Epithelial cell of esophagus (primary cell): ENCODE measurements at regions not wholly inside any gene's neighbourhood (a gene's known extent, or its start where the extent isn't known, plus 50 kb on each side); places are given as distances from the start of the nearest gene placed in this dataset.
A peak's percentile ranks its signal among the peaks of the same experiment; 100 is the strongest.

Source experiments
- DNase-seq: peaks from one replicate; pipeline ENCODE4 v3.0.0; 2010; ENCODE audit warnings: low read depth
- H3K4me3 ChIP-seq: 2 replicates; pipeline ENCODE4 v1.5.1; 2011; ENCODE audit warnings: mild to moderate bottlenecking, low read length, control low read depth
- CTCF ChIP-seq: IDR thresholded peaks from 2 replicates; pipeline ENCODE4 v1.5.1; 2011; ENCODE audit warnings: low read depth, mild to moderate bottlenecking, low read length, control low read depth, inconsistent platforms; ENCODE audit not compliant: insufficient read depth; ENCODE audit errors: missing control alignments

DNA sequence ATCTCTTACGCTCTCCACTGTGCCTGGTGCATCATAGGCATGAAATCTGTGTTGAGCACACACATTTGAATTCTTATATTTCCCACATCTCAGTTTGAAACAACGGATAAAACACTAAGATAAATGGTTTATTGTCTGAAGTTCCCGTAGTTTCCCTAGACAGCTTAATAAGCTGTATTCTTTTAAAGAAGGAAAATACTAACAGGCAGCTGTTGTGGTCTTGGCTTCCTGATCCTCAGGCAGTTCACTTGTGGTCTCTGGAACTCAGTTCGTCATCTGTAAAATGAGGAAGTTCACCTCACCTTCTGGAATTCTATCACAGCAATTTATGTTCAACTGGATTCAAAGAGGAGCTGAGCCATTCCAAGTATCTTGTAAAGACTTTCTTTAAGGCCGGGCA lies 1805.6 kb upstream of the TENM3 start:
- TF ChIP-seq CTCF: no peak
- no peak overlapping the region for H3K4me3 ChIP-seq

GRCh38 chr4:180448306-180448705 lies 1794.9 kb upstream of the TENM3 start:
- no peak for DNase-seq
- TF ChIP-seq CTCF: no peak
- no peak overlapping the region for H3K4me3 ChIP-seq

More for the DNA sequence above, 1805.6 kb upstream of the TENM3 start:
- no peak for DNase-seq

GRCh38 chr4:180449395-180449956 lies 1793.7 kb upstream of the TENM3 start:
- peak; percentile 78 for TF ChIP-seq CTCF
- DNase-seq: peak; percentile 67
- H3K4me3 ChIP-seq: no peak overlapping the region

DNA sequence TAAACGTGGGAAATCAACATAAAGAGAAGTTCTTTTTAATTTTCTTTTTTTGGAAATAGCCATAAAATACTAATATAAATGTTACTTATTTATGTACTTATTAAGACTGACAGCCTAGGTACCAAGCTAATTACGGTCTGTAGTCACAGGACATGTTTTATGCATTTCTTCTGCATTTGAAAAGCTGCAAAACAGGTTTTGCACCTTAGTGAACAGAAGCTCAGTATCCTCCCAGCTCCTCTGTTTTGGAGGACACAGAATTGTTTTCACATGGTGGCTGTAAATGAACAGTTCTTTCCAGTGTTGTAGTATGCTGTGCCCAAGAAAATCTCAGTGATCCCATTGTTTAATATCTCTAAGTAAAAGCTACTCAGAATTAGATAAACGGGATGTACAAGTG lies 1788.0 kb upstream of the TENM3 start:
- no peak for TF ChIP-seq CTCF
- peak; percentile 71 for DNase-seq
- H3K4me3 ChIP-seq: no peak overlapping the region

DNA sequence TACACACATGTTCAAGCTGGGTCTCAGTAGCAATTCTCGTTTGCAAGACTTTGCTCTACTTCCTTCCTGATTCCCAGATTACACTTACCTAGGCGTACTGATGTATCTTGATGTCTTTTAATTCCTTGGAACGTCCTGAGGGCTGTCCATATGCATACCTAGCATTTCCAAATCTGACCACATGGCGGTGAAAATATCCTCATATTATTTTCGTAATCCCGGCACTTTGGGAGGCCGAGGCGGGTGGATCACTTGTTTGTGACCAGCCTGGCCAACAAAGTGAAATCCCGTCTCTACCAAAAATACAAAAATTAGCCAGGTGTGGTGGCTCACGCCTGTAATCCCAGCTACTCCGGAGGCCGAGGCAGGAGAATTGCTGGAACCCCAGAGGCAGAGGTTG lies 1786.3 kb upstream of the TENM3 start:
- DNase-seq: no peak
- H3K4me3 ChIP-seq: no peak overlapping the region
- no peak for TF ChIP-seq CTCF

DNA sequence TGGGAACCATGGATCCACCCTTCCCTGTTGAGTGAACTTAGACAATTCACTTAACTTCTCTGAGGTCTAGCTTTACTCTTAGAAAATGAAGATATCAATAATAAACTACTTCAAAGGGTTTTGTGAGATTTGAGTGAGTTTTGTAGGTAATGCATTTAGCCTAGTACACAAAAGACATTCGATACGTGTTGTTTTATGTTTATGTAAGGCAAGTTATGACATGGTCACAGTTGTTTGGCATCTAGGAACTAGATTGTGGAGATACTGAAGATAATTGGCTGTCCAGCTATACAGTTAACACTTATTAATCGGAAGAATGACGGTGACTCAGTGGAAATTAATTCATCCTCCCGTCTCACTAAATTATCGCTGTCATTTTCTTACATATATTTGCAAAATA lies 1781.1 kb upstream of the TENM3 start:
- H3K4me3 ChIP-seq: no peak overlapping the region
- peak; percentile 39 for DNase-seq
- no peak for TF ChIP-seq CTCF

DNA sequence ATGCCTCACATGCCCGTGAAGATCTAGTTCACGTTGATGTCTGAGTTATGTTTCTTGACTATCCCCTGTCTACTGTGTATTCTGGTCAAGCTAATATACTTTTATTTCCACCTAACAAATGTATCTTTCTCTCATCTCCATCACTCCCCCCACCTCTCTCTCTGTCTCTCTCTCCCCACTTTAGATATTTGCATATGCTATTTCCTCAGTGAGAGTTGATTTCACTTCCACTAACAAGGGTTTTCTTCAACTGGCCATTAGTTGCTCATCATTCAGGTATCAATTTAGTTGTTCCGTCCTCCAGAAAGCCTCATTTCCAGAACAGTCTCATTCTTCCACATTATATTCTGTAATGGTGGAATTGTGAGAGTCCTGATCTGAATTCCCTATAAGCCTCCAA lies 1777.8 kb upstream of the TENM3 start:
- H3K4me3 ChIP-seq: no peak overlapping the region
- TF ChIP-seq CTCF: no peak
- no peak for DNase-seq
